ENCODE measurements at regions not wholly inside any gene's neighbourhood (a gene's known extent, or its start where the extent isn't known, plus 50 kb on each side); places are given as distances from the start of the nearest gene placed in this dataset.

DNA sequence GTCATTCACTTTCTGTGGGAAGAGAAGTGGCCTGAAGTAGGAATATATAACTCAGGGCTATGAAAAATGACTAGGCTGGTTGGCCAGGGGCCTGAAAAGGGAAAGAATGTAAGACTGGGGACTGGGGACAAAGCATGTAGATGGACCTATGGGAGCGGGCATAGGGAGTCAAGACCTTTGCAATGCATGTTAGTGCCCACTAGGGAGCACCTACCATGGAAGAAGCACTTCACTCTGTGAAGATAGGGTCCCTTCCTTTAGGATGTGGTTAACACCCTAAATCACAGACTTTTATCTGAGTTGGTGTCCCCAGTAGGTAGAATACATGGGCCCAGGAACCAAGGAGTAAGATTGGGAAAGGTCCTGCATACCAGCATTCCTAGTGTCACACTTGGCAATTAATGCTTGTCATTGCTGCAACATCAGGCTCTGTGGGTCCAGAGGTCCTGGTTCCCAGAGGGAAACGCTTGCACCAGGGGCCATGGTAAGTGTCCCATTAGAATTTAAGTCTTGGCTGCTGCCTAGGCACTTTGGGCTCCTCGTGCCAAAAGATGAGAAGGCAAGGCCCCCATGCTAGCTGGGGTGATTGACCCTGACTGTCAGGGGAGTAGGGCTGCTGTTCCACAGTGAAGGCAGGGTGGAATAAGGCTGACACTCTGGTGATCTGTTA is 79.6 kb downstream of the CRYGS start:
- ChIA-PET POLR2A (no interaction called here), CTCF (interaction anchor here (0.9 kb wide), 1 partner anchor 10 kb away, joined by 3 read pairs; no protein-coding TSS in a partner anchor)
- Histone ChIP-seq H3K36me3 (ENCODE audit: control insufficient read depth, insufficient read depth, low read length) (no peaks in the 10 kb centered on the region), H3K4me3 (ENCODE audit: low read depth, low read length) (no peak overlapping the region), H3K27me3 (ENCODE audit: control insufficient read depth, insufficient read depth, low read length) (peaks cover 3% of the 10 kb centered on the region)
- TF ChIP-seq, protein P1, sequence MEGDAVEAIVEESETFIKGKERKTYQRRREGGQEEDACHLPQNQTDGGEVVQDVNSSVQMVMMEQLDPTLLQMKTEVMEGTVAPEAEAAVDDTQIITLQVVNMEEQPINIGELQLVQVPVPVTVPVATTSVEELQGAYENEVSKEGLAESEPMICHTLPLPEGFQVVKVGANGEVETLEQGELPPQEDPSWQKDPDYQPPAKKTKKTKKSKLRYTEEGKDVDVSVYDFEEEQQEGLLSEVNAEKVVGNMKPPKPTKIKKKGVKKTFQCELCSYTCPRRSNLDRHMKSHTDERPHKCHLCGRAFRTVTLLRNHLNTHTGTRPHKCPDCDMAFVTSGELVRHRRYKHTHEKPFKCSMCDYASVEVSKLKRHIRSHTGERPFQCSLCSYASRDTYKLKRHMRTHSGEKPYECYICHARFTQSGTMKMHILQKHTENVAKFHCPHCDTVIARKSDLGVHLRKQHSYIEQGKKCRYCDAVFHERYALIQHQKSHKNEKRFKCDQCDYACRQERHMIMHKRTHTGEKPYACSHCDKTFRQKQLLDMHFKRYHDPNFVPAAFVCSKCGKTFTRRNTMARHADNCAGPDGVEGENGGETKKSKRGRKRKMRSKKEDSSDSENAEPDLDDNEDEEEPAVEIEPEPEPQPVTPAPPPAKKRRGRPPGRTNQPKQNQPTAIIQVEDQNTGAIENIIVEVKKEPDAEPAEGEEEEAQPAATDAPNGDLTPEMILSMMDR (IDR thresholded peaks at IDR 0.05; ENCODE audit: insufficient read depth, low read depth, low read length), result no peak
- DNase-seq (ENCODE audit: low read depth), result no peak

DNA sequence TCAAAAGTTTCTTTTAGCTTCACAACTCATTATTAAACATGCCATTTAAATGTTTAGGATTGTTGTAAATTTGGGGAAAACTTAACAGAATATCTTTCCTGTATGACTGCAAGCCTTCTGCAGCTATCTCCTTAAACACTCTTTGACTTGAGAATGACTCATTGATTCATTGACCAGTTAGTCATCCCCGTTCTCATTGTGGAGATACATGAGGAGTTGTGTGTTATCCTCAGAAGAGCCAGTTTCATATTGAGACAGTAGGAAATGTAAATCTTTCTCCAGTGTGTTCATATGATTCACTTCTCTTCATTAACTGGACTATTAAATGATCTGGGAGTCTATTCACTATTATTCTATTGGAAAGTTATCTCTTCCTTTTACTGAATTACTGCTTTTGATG is 83.0 kb downstream of the CRYGS start:
- Histone ChIP-seq H3K4me3 (ENCODE audit: low read depth, low read length) (no peak overlapping the region), H3K36me3 (ENCODE audit: control insufficient read depth, insufficient read depth, low read length) (no peaks in the 10 kb centered on the region), H3K27me3 (ENCODE audit: control insufficient read depth, insufficient read depth, low read length) (no peaks in the 10 kb centered on the region)
- TF ChIP-seq, protein P1 (IDR thresholded peaks at IDR 0.05; ENCODE audit: insufficient read depth, low read depth, low read length), result no peak
- ChIA-PET CTCF (interaction anchor here (0.8 kb wide), 1 partner anchor 85 kb away, joined by 3 read pairs; no protein-coding TSS in a partner anchor), POLR2A (no interaction called here)
- peak; percentile 8 for DNase-seq (ENCODE audit: low read depth)

DNA sequence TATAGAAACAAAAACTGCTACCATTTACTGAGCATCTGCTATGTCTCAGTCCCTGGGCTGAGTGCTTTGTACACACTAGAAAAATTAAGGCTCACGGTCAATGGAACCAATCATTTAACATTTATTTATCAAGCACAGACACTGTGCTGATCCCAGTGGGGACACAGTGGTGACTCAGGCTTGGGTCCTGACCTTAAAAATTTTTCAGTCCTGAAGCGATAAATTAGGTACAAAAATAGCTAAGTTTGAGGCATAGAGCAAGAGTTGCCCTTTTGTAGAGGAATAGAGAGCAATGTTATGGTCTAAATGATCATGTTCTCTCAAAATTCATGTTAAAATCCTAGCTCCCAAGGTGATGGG is 85.1 kb downstream of the CRYGS start:
- TF ChIP-seq, protein P1 (IDR thresholded peaks at IDR 0.05; ENCODE audit: insufficient read depth, low read depth, low read length), result no peak
- CTCF ChIA-PET, result interaction anchor here (1.0 kb wide), 1 partner anchor 27 kb away, joined by 3 read pairs; no protein-coding TSS in a partner anchor
- no peaks in the 10 kb centered on the region for H3K36me3 ChIP-seq (ENCODE audit: control insufficient read depth, insufficient read depth, low read length)
- DNase-seq (ENCODE audit: low read depth), result no peak
- POLR2A ChIA-PET, result interaction anchor here (0.6 kb wide), 1 partner anchor 49 kb away, joined by 3 read pairs; no protein-coding TSS in a partner anchor
- H3K4me3 ChIP-seq (ENCODE audit: low read depth, low read length), result no peak overlapping the region
- H3K27me3 ChIP-seq (ENCODE audit: control insufficient read depth, insufficient read depth, low read length), result no peaks in the 10 kb centered on the region

DNA sequence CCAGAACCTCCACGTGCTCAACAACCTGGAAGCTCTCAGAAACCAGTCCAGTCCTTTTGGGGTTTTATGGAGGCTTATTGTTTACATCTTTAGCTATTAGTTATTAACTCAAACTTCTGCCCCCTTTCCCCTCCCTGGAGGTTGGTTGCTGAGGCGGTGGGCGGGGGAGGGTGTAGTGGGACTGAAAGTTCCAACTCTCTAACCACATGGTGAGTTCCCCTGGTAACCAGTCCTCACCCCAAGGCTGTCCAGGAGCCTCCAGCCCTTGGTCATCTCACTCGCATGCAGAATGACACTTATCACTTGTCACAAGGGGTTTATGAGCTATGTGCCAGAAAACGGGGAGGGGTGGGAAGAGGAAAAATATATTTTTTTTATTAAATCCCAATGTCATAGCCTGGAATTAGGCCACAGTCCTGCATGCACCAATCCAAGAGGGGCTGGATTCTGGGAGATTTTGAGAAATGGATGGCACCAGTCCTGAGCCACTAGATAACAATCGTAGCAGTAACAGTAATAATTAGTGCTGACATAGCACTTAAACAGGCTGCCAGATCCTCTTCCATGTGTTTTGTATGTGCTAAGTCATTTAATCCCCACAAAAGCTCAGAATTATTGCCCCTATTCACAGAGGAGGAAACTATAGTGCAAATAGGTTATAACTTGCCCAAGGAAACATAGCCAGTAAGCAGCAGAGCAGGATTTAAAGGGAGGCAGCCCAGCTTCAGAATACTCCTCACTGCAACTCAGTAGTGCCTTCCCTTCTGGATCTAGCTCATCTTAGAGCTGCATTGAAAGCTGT is 85.7 kb downstream of the CRYGS start:
- ChIA-PET POLR2A (interaction anchor here (0.6 kb wide), 1 partner anchor 49 kb away, joined by 3 read pairs; no protein-coding TSS in a partner anchor), CTCF (interaction anchor here (1.0 kb wide), 1 partner anchor 26 kb away, joined by 3 read pairs; no protein-coding TSS in a partner anchor)
- TF ChIP-seq, protein P1 (IDR thresholded peaks at IDR 0.05; ENCODE audit: insufficient read depth, low read depth, low read length), result no peak
- H3K4me3 ChIP-seq (ENCODE audit: low read depth, low read length), result no peak overlapping the region
- no peak for DNase-seq (ENCODE audit: low read depth)
- H3K27me3 ChIP-seq (ENCODE audit: control insufficient read depth, insufficient read depth, low read length), result no peaks in the 10 kb centered on the region; the same call in 1 of the 2 replicates
- no peaks in the 10 kb centered on the region for H3K36me3 ChIP-seq (ENCODE audit: control insufficient read depth, insufficient read depth, low read length)

DNA sequence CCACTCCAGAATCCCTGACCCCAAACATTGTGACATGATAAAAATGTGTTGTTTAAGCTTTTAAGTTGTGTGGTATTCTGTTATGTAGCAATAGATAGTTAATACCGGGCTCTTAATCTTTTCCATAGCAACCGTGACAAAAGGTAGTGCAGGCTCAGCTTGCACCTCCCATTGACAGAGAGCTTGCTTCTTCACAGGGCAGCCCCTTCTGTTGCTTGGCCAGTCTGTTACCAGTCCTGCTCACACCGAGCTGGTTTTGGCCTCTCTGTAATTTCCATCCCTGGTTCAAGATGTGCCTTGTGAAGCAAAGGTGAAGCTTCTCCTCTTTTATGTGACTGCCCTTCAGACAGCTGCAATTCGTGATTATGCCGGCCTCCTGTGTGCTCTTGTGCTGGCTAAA is 86.9 kb downstream of the CRYGS start:
- no peak for DNase-seq (ENCODE audit: low read depth)
- CTCF ChIA-PET, result interaction anchor here (1.3 kb wide), 1 partner anchor 25 kb away, joined by 5 read pairs; no protein-coding TSS in a partner anchor
- POLR2A ChIA-PET, result no interaction called here
- TF ChIP-seq, protein P1 (IDR thresholded peaks at IDR 0.05; ENCODE audit: insufficient read depth, low read depth, low read length), result no peak
- Histone ChIP-seq H3K27me3 (ENCODE audit: control insufficient read depth, insufficient read depth, low read length) (no peaks in the 10 kb centered on the region; the same call in 1 of the 2 replicates), H3K36me3 (ENCODE audit: control insufficient read depth, insufficient read depth, low read length) (no peaks in the 10 kb centered on the region), H3K4me3 (ENCODE audit: low read depth, low read length) (no peak overlapping the region)

Data from BJ (cell line).